Liver (tissue), 3 donors: ENCODE measurements at regions not wholly inside any gene's neighbourhood (a gene's known extent, or its start where the extent isn't known, plus 50 kb on each side); places are given as distances from the start of the nearest gene placed in this dataset.

ENCODE experiments used
- EGR1 ChIP-seq, 2 donors: IDR thresholded peaks; 2 replicates each; pipeline ENCODE4 v1.6.1; 2016 to 2018; ENCODE audit warnings: antibody characterized with exemption in 2 of 2, low read depth in 2 of 2
- RXRA ChIP-seq, 2 donors: IDR thresholded peaks; 2 replicates each; pipeline ENCODE4 v1.6.1; 2017 to 2018; ENCODE audit warnings: antibody characterized with exemption in 2 of 2, mild to moderate bottlenecking in 1 of 2
- TAF1 ChIP-seq: conservative IDR thresholded peaks from 2 replicates; pipeline ENCODE4 v1.6.1; 2016; ENCODE audit warnings: antibody characterized with exemption, mild to moderate bottlenecking
- YY1 ChIP-seq: IDR thresholded peaks from 2 replicates; pipeline ENCODE4 v1.6.1; 2016; ENCODE audit warnings: antibody characterized with exemption, mild to moderate bottlenecking
- TF ChIP-seq, protein P1 (sequence below): fragments of 150-350 bp; IDR thresholded peaks from 2 replicates; pipeline ENCODE4 v1.5.1; 2017; ENCODE audit warnings: improper control_type of control experiment, low read depth, low read length; ENCODE audit not compliant: missing input control
- TF ChIP-seq, protein P2 (sequence below): IDR thresholded peaks from 2 replicates; pipeline ENCODE4 v1.6.1; 2016; ENCODE audit warnings: antibody characterized with exemption
- donor health status: healthy.
- donor health status: healthy.

DNA sequence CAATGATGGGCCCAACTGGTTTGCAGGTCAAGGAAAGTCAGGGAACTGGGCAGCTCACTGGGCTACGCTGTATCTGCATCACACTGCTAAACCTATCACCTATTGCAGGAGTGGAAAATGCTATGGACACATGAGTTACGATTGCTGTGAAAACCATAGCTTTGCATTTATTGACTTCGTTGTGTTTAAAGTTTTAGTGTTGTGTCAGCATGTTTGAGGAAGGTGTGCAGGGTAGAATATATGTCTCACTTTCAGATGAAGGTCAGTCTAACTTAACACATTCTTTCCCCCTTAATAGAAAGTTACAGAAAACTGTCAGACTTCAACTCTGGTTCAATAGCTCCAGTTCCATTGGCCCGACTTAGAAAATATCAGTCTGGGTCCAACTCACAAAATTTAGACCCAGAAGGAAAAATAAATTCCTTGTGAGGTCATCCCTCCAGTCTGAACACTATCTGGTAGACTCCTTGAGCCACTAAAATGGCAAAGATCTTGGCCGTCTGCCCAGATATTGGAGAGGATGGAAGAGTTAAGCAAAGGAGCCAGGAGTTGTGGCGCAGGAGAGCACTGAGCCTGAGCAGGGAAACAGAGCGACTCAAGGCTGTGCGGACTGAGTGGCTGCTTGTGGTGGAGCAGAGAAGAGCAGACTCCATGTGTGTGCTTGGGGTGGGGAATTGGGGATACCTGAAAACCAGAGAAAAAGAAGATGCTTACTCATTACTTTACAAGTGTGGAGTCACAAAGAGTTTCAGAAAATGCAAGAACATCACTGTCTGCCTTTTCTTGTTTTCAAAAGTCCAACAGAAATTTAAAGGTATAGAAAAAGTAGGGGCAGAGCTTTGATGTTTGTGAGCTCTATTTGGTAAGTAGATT, 518.5 kb downstream of the FGF9 start:
- TF ChIP-seq, protein P1, sequence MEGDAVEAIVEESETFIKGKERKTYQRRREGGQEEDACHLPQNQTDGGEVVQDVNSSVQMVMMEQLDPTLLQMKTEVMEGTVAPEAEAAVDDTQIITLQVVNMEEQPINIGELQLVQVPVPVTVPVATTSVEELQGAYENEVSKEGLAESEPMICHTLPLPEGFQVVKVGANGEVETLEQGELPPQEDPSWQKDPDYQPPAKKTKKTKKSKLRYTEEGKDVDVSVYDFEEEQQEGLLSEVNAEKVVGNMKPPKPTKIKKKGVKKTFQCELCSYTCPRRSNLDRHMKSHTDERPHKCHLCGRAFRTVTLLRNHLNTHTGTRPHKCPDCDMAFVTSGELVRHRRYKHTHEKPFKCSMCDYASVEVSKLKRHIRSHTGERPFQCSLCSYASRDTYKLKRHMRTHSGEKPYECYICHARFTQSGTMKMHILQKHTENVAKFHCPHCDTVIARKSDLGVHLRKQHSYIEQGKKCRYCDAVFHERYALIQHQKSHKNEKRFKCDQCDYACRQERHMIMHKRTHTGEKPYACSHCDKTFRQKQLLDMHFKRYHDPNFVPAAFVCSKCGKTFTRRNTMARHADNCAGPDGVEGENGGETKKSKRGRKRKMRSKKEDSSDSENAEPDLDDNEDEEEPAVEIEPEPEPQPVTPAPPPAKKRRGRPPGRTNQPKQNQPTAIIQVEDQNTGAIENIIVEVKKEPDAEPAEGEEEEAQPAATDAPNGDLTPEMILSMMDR, result no peak
- no peak for TF ChIP-seq YY1
- TF ChIP-seq TAF1, result no peak
- TF ChIP-seq, protein P2, sequence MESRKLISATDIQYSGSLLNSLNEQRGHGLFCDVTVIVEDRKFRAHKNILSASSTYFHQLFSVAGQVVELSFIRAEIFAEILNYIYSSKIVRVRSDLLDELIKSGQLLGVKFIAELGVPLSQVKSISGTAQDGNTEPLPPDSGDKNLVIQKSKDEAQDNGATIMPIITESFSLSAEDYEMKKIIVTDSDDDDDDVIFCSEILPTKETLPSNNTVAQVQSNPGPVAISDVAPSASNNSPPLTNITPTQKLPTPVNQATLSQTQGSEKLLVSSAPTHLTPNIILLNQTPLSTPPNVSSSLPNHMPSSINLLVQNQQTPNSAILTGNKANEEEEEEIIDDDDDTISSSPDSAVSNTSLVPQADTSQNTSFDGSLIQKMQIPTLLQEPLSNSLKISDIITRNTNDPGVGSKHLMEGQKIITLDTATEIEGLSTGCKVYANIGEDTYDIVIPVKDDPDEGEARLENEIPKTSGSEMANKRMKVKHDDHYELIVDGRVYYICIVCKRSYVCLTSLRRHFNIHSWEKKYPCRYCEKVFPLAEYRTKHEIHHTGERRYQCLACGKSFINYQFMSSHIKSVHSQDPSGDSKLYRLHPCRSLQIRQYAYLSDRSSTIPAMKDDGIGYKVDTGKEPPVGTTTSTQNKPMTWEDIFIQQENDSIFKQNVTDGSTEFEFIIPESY, result no peak
- TF ChIP-seq RXRA (IDR thresholded peaks at IDR 0.05), result no peak
- TF ChIP-seq EGR1 (IDR thresholded peaks at IDR 0.05; ENCODE audit: low read depth in 2 of 2), result no peak
